Adrenal gland (tissue), 5 donors: ENCODE measurements at regions not wholly inside any gene's neighbourhood (a gene's known extent, or its start where the extent isn't known, plus 50 kb on each side); places are given as distances from the start of the nearest gene placed in this dataset.

Experiments used
- POLR2A ChIP-seq, 2 donors: fragments of 450-650 bp; IDR thresholded peaks; one replicate each; pipeline ENCODE4 v1.6.1; 2017; ENCODE audit warnings: antibody characterized with exemption in 2 of 2, mild to moderate bottlenecking in 2 of 2, moderate library complexity in 1 of 2
- TF ChIP-seq, protein P1 (sequence below), 6 experiments: fragments of 450-650 bp in 4 of 6; fragments of 200-600 bp in 2 of 6; sonication (generic) in 1 of 6; IDR thresholded peaks; 1 replicate in 5 of 6; 2 replicates in 1 of 6; pipeline versions ENCODE4 v1.5.1 to v1.8.0; 2016 to 2021; ENCODE audit warnings: antibody characterized with exemption in 6 of 6, mild to moderate bottlenecking in 2 of 6, moderate library complexity in 1 of 6
- donor health status: DM: no; HTN: no; CAD: no.

GRCh38 chr6:49233483-49233882, 229.6 kb downstream of the MMUT start:
- TF ChIP-seq, protein P1, sequence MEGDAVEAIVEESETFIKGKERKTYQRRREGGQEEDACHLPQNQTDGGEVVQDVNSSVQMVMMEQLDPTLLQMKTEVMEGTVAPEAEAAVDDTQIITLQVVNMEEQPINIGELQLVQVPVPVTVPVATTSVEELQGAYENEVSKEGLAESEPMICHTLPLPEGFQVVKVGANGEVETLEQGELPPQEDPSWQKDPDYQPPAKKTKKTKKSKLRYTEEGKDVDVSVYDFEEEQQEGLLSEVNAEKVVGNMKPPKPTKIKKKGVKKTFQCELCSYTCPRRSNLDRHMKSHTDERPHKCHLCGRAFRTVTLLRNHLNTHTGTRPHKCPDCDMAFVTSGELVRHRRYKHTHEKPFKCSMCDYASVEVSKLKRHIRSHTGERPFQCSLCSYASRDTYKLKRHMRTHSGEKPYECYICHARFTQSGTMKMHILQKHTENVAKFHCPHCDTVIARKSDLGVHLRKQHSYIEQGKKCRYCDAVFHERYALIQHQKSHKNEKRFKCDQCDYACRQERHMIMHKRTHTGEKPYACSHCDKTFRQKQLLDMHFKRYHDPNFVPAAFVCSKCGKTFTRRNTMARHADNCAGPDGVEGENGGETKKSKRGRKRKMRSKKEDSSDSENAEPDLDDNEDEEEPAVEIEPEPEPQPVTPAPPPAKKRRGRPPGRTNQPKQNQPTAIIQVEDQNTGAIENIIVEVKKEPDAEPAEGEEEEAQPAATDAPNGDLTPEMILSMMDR (IDR thresholded peaks at IDR 0.05) = no peak
- no peak for TF ChIP-seq POLR2A (IDR thresholded peaks at IDR 0.05)
